Urinary bladder (tissue), 3 donors: ENCODE measurements at regions not wholly inside any gene's neighbourhood (a gene's known extent, or its start where the extent isn't known, plus 50 kb on each side); places are given as distances from the start of the nearest gene placed in this dataset.
"Not testable (repeated sequence)": the region's sequence is repeated elsewhere in the genome, so short reads cannot be mapped to it uniquely, and the experiment has no call there.

Experiments
- DNase-seq: peaks from one replicate; pipeline ENCODE4 v3.0.0-alpha.2; 2015; ENCODE audit errors: extremely low spot score
- H3K27ac ChIP-seq: one replicate; pipeline ENCODE4 v1.5.1; 2013; ENCODE audit warnings: low read depth, mild to moderate bottlenecking, moderate library complexity
- H3K36me3 ChIP-seq: one replicate; pipeline ENCODE4 v1.6.1; 2013; ENCODE audit warnings: mild to moderate bottlenecking, moderate library complexity; ENCODE audit not compliant: insufficient read depth
- H3K4me1 ChIP-seq: one replicate; pipeline ENCODE4 v1.6.1; 2013; ENCODE audit warnings: mild to moderate bottlenecking, moderate library complexity; ENCODE audit not compliant: insufficient read depth
- H3K4me3 ChIP-seq: one replicate; pipeline ENCODE4 v1.5.1; 2013; ENCODE audit warnings: low read depth, low read length
- WGBS: extraction: QIAGEN DNeasy Blood & Tissue Kit; methylation state at CpG from one replicate; pipeline ENCODE4 v1.1.7; 2013; 5-methylcytosine and 5-hydroxymethylcytosine counted together
- donor health status: healthy with polysubstance abuse.
- donor health status: healthy.

GRCh38 chr4:141871086-141871770 lies 234.8 kb downstream of the IL15 start:
- no peaks in the 10 kb centered on the region for H3K36me3 ChIP-seq
- no peak overlapping the region for H3K4me3 ChIP-seq
- WGBS = 62% methylated on average over 4 of the region's 4 CpGs
- no peaks in the 10 kb centered on the region for H3K4me1 ChIP-seq
- H3K27ac ChIP-seq = no peak overlapping the region
- DNase-seq = no peak

GRCh38 chr4:141882650-141883049 lies 246.3 kb downstream of the IL15 start:
- DNase-seq, H3K27ac ChIP-seq: not testable (repeated sequence)
- WGBS = 60% methylated on average over 11 of the region's 12 CpGs

GRCh38 chr4:141884070-141884469 lies 247.7 kb downstream of the IL15 start:
- DNase-seq = no peak
- Histone ChIP-seq H3K36me3 (no peaks in the 10 kb centered on the region), H3K27ac (no peak overlapping the region), H3K4me3 (no peak overlapping the region), H3K4me1 (no peaks in the 10 kb centered on the region)
- WGBS = 93% methylated on average over 2 of the region's 2 CpGs

More at GRCh38 chr4:141882650-141883049, 246.3 kb downstream of the IL15 start:
- not testable (repeated sequence) for H3K36me3 ChIP-seq, H3K4me3 ChIP-seq, H3K4me1 ChIP-seq

GRCh38 chr4:141885112-141885511 lies 248.7 kb downstream of the IL15 start:
- H3K4me1 ChIP-seq = no peaks in the 10 kb centered on the region
- WGBS = 97% methylated on average over 1 of the region's 1 CpG
- no peak for DNase-seq
- H3K36me3 ChIP-seq = no peaks in the 10 kb centered on the region
- H3K27ac ChIP-seq = no peak overlapping the region
- H3K4me3 ChIP-seq = no peak overlapping the region

GRCh38 chr4:141890279-141890678 lies 253.9 kb downstream of the IL15 start:
- Histone ChIP-seq H3K36me3 (no peaks in the 10 kb centered on the region), H3K4me1 (no peaks in the 10 kb centered on the region), H3K27ac (no peak overlapping the region), H3K4me3 (no peak overlapping the region)
- DNase-seq = no peak
- WGBS = 27% methylated on average over 1 of the region's 1 CpG

- Histone ChIP-seq H3K27ac (no peak overlapping the region), H3K4me3 (no peak overlapping the region), H3K36me3 (no peaks in the 10 kb centered on the region), H3K4me1 (no peaks in the 10 kb centered on the region)
- no peak for DNase-seq
- 87% methylated on average over 7 of the region's 7 CpGs for WGBS
These were observed 255.1 kb downstream of the IL15 start for GRCh38 chr4:141891260-141892120.

GRCh38 chr4:141896687-141897086 lies 260.3 kb downstream of the IL15 start:
- Histone ChIP-seq H3K27ac (no peak overlapping the region), H3K4me3 (no peak overlapping the region), H3K4me1 (no peaks in the 10 kb centered on the region), H3K36me3 (no peaks in the 10 kb centered on the region)
- 92% methylated on average over 3 of the region's 3 CpGs for WGBS
- no peak for DNase-seq

GRCh38 chr4:141898346-141898745 lies 262.0 kb downstream of the IL15 start:
- Histone ChIP-seq H3K36me3 (no peaks in the 10 kb centered on the region), H3K4me3 (no peak overlapping the region), H3K4me1 (no peaks in the 10 kb centered on the region), H3K27ac (no peak overlapping the region)
- WGBS = 35% methylated on average over 2 of the region's 2 CpGs
- DNase-seq = no peak

GRCh38 chr4:141899103-141899502 lies 262.7 kb downstream of the IL15 start:
- 85% methylated on average over 1 of the region's 1 CpG for WGBS
- H3K4me1 ChIP-seq = no peaks in the 10 kb centered on the region
- H3K27ac ChIP-seq = no peak overlapping the region
- no peaks in the 10 kb centered on the region for H3K36me3 ChIP-seq
- no peak overlapping the region for H3K4me3 ChIP-seq
- DNase-seq = no peak

GRCh38 chr4:141899541-141899940 lies 263.2 kb downstream of the IL15 start:
- Histone ChIP-seq H3K4me1 (no peaks in the 10 kb centered on the region), H3K4me3 (no peak overlapping the region), H3K36me3 (no peaks in the 10 kb centered on the region), H3K27ac (no peak overlapping the region)
- DNase-seq = no peak

GRCh38 chr4:141900856-141901255 lies 264.5 kb downstream of the IL15 start:
- WGBS = 50% methylated on average over 4 of the region's 4 CpGs
- Histone ChIP-seq H3K4me3 (no peak overlapping the region), H3K36me3 (no peaks in the 10 kb centered on the region), H3K27ac (no peak overlapping the region), H3K4me1 (no peaks in the 10 kb centered on the region)
- no peak for DNase-seq

GRCh38 chr4:141905751-141906150 lies 269.4 kb downstream of the IL15 start:
- Histone ChIP-seq H3K36me3 (no peaks in the 10 kb centered on the region), H3K4me3 (no peak overlapping the region), H3K4me1 (no peaks in the 10 kb centered on the region), H3K27ac (no peak overlapping the region)
- DNase-seq = no peak
- 67% methylated on average over 3 of the region's 3 CpGs for WGBS

GRCh38 chr4:141909541-141909940 lies 273.2 kb downstream of the IL15 start:
- Histone ChIP-seq H3K4me3 (no peak overlapping the region), H3K27ac (no peak overlapping the region), H3K36me3 (no peaks in the 10 kb centered on the region), H3K4me1 (no peaks in the 10 kb centered on the region)
- no peak for DNase-seq

- no peak overlapping the region for H3K27ac ChIP-seq
- H3K4me3 ChIP-seq = no peak overlapping the region
- no peak for DNase-seq
- no peaks in the 10 kb centered on the region for H3K4me1 ChIP-seq
- H3K36me3 ChIP-seq = no peaks in the 10 kb centered on the region
- 19% methylated on average over 4 of the region's 4 CpGs for WGBS
These were observed 276.4 kb downstream of the IL15 start for GRCh38 chr4:141912831-141913230.
